GM19351 (cell line): ENCODE measurements at regions not wholly inside any gene's neighbourhood (a gene's known extent, or its start where the extent isn't known, plus 50 kb on each side); places are given as distances from the start of the nearest gene placed in this dataset.

ENCODE experiments used
- ATAC-seq: cut with Tn5 transposase; IDR thresholded peaks from one replicate; pipeline ENCODE4 v1.9.1; 2021; ENCODE audit warnings: mild to moderate bottlenecking, moderate library complexity; ENCODE audit not compliant: unreplicated experiment

DNA sequence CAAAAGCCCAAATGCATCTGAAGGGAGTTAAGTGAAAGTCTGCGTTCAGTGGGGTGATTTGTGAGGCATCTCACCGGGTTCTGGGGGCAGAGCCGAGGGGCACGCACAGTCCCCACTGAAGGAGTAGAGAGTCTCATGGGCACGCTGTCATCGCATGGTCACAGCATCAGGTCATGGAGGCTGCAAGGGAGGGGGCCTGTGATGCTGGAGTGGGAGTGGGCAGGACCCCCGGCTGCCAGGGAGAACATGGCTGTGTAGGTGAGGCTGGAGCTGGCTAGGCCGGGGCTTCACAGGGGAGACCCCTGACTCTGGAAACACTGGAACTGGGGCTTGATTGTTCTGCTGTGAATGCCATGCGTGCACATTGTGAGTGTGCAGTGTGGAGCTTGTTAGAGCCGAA is 360.5 kb downstream of the IRX2 start:
- ATAC-seq = no peak

DNA sequence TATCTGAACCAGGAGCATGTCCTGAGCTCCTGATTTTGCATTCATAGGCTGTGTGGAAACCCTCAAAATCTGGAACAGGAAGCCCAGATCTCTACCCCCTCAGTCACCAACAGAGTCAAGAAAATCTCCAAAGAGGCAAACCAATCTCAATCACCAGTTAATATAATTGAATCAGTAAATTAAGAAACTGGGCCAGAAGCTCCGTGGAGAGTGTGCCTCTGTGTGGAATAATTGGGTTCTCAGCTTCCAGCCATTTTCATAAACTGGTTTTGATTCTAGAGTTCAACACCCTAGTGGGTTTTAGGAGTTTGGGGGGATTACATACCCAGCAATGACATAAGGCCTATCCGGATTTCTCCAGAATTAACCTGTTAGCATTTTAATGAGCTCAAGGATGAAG is 362.9 kb downstream of the IRX2 start:
- ATAC-seq = no peak

DNA sequence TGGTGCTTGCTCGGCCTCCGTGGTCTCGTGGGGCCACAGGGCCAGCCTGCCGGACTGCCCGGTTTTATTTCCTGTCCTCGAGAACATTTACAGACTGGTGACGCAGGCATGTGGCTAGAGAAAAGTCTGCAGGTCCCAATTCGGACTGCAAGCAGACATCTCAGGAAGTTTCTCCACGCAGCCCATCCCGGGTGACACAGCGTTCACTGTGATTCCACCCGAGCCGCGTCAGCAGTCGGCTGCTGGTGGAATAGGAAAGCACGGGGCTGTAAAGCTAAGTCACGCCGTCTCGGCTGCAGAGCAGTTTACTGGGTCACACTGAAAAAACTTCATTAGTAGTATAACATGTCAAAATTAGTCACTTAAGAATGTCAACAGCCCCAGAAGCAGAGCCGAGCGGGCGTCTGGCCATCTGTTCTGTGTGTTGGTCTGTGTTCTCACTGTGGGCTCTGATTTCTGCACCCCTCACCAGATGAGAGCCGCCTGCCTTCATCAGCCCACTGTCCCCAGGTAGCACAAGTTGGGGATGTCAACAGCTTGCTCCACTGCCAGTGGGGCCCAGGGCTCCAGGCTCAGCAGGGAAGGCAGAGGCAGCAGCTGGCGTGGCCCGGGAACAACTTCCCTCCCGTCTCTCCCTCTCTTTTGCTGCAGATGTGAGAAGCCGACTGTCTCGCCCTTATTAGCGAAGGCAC is 363.7 kb downstream of the IRX2 start:
- no peak for ATAC-seq

GRCh38 chr5:2387250-2387633 is 364.2 kb downstream of the IRX2 start:
- no peak for ATAC-seq

DNA sequence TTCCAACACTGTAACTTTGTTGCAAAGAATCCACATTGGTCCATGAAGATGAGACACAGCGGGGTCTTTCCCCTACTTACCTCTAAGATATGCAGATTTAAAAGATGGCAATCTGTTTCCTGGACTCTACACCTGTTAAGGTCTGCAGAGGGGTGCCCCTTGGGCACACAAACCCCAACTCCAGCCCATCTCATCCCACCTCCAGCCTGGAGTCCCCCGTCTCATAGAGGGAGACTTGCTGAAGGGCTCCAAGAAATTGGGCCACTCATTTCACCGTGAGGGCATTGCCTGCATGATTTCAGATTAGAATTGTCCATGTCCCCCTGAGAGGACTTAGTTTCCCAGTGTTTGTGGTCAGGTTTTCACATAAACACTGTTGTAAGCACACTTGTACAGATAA is 365.7 kb downstream of the IRX2 start:
- no peak for ATAC-seq

- ATAC-seq = no peak
Observed at GRCh38 chr5:2383698-2384065, 367.8 kb downstream of the IRX2 start.

- no peak for ATAC-seq
Observed at GRCh38 chr5:2382776-2383697, 368.4 kb downstream of the IRX2 start.

DNA sequence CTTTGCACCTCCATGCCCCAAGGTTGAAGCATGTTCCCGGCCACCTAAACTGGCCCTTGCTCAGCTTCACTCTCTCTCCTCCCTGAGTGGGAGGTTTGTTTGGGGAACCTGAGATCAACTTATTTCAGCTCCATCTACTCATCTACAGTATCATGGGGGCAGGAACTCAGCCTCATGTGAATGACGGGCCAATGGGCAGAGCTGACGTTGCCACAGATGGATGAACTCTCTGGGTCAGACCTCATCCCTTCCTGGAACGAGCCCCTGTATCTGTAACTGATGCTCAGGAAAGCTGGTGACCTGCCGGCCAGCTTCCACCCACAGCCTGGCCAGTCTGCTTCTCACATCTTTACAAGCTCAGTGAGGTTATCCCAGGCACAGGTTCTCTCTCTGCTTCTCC is 369.6 kb downstream of the IRX2 start:
- ATAC-seq = no peak

- ATAC-seq = no peak
Observed at GRCh38 chr5:2381070-2381469, 370.4 kb downstream of the IRX2 start.

- ATAC-seq = no peak
Observed at GRCh38 chr5:2378976-2379375, 372.5 kb downstream of the IRX2 start.

DNA sequence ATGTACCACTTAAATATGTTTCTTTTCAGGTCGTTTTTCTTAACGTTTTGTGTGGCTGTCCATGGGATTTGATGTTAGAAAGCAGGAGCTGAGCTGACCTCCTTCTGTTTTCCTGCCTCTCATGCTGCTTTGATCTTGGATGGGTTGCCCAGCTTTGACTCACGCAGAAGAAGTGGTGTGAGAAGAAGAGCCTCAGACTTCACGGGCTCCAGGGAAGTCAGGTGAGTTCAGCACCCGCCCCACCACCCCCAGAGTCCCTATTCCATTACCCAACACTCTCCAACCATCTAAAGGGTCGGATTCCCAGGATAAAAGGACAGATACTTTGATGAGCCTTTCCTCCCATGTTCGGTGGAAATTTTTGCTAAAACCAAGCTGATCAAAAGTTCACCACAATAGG is 373.4 kb downstream of the IRX2 start:
- ATAC-seq = no peak

DNA sequence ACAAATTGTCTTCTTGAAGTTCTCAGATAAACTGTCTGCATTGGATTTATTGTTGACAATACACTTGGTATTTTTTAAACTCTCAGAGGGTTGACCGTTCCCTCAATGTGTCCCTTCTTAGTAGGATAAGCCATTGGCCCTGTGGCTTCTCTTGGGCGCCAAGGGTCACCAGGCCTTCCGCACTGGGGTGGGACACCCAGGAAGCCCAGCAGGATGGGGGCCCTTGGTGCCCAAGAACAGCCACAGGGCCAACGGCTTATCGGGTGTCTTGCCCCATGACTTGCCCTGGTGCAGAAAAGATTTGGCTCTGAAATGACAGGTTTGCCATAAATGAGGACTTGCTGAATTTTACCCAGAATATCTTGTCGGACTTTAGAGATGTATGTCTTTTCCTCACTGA is 375.0 kb downstream of the IRX2 start:
- ATAC-seq = no peak

- ATAC-seq = no peak
Observed at GRCh38 chr5:2375757-2376250, 375.7 kb downstream of the IRX2 start.

DNA sequence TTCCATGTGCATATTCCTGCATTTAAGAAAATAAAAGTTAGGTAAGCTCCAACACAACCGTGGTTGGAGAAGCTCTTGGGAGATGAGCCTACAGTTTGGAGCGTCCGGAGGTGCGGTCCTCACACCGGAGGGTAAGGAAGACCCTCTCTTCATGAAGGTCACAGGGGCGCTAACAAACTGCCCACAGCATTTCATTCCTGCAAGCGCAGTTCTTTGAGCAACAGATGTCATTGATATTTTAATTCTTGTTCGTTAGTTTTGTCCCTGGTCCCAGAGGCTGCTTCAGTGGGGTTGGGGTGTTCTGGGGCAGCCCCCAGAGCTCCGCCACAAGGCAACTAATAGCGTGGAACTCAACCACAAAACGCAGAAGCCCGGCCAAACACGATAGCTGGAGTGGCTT is 376.2 kb downstream of the IRX2 start:
- no peak for ATAC-seq

GRCh38 chr5:2374703-2375102 is 376.8 kb downstream of the IRX2 start:
- no peak for ATAC-seq

DNA sequence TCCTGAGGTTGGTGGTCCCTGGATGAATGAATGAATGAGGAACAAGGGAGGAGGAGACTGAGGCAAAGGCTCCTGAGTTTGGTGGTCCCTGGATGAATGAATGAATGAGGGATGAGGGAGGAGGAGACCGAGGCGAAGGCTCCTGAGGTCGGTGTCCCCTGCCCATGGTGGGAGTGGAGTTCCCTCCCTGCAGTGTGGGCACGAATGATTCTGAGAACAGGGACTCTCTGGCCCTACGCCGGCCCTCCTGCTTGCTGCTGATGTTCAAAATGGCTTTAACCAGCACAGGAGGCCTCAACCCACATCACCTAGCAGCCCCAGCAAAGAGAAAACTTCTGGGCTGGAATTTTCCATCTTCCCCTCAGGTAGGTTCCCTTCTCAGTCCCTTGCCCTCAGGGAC is 377.8 kb downstream of the IRX2 start:
- ATAC-seq = no peak

DNA sequence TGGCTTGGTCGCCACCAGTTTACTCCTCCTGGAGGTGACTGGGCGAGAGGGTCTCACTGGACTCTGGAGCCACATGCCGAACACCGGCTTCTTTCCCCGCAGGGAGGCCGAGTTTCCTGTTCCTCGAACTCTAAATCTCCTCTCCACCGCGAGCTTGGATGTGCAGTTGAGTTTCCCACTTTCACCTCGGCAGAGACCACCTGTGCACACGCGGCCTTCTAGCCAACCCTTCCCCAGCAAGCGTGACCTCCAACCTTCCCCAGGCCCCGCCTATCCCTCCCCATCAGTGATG is 380.1 kb downstream of the IRX2 start:
- no peak for ATAC-seq

DNA sequence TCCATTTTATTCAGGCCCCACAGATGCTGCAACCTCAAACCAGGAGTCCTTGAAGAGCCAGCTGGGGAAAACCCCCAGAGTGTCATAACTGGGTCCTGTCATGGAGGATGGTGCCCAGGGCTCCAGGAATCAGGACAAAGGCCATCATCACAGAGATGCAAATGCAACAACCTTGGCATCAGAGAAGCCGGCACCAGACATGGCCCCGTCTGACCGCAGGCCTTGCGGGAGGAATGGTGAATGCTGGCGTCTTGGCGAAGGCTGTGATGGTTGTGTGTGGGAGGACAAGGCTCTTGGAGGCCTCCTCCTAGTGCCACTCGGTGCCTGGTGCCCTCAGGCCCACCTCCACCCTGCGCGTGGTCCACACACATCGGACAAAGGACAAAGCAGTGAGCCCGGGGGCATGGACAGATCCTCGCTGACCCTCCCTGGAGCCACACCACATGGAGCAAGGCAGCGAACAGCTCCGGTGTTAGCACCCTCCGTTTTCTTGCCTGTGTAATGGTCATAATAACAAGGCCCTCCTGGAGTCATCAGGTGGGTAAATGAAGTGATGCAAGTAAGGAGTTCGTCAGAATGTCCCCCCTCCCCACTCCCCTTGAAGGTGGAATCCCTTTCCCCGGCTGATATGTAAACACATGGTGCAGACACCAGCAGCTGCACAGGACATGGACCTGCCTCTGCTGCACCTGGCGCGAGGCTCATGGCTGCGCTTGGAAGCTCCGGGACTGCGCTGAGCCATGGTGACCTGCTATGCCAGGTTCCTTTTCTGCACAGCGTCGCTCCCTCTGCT is 380.7 kb downstream of the IRX2 start:
- no peak for ATAC-seq

DNA sequence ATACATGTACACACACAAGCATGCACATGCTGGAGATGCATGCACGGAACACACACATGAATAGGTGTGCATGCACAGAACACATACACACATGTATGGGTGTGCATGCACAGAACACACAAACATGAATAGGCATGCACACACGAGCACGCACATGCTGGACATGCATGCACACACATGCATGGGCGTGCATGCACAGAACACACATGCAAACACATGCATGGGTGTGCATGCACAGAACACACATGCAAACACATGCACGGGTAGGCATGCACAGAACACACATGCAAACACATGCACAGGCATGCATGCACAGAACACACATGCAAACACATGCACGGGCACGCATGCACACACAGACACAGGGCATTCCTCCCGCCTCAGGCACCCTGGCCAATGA is 382.3 kb downstream of the IRX2 start:
- ATAC-seq = no peak

- no peak for ATAC-seq
Observed at GRCh38 chr5:2366816-2367215, 384.7 kb downstream of the IRX2 start.

DNA sequence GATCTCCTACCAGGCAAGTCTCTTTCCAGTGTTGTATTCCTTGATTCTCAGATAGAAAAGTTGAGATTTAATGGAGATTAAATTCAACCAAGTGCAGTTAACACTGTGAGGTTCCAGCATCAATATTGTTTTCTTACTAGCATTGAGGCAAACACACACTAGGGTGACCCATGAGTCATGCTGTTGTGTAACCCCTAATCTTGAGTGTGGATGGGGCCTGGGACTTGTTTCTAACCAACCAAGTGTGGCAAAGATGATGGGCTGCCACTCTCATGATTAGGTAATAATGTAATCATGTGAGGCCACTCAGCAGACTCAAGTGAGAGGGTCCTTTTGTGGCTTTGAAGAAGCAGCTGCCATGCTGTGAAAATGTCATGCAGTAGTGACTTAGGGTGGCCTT is 394.2 kb downstream of the IRX2 start:
- no peak for ATAC-seq

DNA sequence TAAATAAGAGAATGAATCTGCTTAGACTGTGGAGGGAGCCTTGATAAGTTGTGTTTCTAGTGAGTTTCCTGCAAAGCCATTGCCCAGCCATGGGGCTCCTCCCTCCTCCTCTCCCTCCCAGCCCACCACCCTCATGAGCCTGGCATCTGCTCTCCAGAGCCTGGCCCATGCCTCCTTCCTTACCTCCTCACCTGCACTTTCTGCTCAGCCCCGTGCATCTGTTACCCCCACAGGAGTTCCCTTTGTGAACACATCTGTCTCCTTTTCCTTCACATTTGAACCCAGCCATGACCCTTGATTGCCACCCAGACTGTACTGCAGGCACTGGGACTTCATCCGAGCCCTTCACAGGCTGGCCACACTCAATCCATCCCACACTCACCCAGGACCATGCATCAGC is 395.6 kb downstream of the IRX2 start:
- no peak for ATAC-seq
